HG02885 (cell line): ENCODE measurements at regions not wholly inside any gene's neighbourhood (a gene's known extent, or its start where the extent isn't known, plus 50 kb on each side); places are given as distances from the start of the nearest gene placed in this dataset.
A peak's percentile ranks its signal among the peaks of the same experiment; 100 is the strongest.
"Not testable (repeated sequence)": the region's sequence is repeated elsewhere in the genome, so short reads cannot be mapped to it uniquely, and the experiment has no call there.

Experiments
- ATAC-seq: cut with Tn5 transposase; IDR thresholded peaks from one replicate; pipeline ENCODE4 v1.9.1; 2021; ENCODE audit warnings: mild to moderate bottlenecking; ENCODE audit not compliant: unreplicated experiment, poor library complexity

DNA sequence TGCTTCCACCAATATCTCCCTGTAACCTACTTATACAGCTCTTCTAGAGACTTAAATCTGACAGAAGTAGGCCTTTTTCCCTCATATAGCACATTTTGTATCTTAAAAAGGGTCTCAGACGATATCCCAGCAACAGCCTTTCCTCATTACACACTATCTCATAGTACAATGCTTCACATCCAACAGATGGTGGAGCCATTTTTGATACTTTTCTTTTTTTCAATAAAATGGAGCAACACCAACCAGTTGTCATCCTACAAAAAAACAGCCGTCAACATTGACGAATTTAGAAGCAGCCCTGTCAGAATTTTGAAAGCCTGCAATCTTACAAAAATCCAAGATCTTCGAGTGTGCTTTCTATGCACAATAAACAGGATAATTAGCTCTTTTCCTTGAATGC lies 145.9 kb upstream of the NEBL start:
- no peak for ATAC-seq

DNA sequence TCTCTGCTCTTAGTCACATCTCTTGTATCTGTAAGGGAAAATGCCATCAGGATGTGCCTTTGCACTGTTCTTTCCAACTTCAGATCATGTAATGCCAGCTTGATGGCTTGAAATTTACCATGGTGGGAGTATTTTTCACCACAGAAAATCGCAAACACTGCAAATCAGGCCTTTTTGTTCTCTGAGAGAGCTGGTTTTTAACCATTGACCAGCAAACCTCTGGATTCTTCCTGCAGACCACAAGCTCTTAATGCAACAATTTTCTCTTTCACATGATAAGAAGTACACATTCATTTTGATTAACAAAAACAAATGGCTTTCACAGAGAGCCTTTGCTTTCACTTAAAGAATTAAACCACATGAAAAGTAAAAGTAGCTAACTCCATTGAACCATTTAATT lies 145.4 kb upstream of the NEBL start:
- no peak for ATAC-seq

DNA sequence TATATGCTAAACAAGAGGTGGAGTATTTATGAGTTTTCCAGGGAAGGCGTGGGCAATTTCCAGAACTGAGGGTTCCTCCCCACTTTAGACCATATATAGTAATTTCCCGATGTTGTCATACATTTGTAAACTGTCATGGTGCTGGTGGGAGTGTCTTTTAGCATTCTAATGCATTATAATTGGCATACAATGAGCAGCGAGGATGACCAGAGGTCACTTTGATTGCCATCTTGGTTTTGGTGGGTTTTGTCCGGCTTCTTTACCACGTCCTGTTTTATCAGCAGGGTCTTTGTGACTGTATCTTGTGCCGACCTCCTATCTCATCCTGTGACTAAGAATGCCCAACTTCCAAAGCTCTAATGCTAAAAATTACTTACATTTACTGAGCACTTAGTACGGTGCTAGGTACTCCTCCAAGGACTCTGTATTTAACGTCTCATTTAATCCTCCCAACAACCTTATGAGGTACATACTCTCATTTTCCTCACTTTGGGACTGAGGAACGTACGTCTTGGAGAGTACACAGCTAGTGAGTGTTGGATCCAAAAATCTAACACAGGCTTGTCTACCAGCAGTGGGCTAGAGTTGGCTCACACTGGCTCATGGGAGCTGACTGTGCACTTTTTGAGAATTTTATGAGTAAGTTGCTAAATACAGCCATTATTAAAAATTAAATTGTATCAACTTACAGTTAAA lies 144.8 kb upstream of the NEBL start:
- ATAC-seq, result no peak

DNA sequence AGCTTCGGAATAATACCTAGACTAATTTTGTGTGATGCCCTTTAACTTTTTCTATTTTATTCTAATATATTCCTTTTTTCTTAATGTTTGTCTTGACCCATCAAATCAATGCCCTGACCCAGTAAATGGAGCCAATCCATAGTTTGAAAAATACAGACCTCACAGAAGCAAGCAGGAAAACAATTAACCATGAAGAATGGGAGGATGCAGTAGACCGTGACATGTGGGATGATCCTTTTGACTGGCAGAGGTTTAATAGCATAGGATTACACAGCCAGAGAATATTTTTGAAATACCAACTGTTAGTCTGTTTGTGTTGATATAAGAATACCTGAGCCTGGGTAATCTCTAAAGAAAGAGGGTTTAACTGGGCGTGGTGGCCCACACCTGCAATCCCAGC lies 142.6 kb upstream of the NEBL start:
- ATAC-seq, result no peak

DNA sequence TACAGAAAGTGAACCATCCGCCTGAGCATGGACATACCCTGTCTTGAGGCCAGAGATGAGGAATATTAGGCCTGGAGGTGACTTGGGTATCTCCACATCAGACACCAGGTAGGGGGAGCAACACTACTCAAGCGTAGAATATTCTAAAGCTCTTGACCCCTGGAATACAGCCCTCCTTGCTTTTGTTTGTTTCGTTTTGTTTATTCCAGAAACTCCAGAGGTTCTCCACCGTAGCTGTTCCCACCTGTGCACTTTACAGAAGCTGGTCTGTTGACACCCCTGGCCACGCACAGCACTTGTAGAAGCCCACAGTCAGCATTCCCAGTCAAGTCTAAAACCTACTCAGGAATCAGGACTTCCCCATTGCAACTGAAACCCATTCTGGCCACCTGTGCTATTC lies 139.6 kb upstream of the NEBL start:
- no peak for ATAC-seq

DNA sequence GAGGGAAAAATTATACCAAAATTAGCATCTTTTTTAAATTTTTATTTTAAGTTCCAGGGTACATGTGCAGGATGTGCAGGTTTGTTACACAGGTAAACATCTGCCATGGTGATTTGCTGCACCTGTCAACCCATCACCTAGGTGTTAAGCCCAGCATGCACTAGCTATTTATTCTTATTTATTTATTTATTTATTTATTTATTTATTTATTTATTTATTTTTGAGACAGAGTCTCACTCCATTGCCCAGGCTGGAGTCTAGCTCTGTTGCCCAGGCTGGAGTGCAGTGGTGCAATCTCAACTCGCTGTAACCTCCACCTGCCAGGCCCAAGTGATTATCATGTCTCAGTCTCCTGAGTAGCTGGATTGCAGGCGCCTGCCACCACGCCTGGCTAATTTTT lies 137.7 kb upstream of the NEBL start:
- not testable (repeated sequence) for ATAC-seq

DNA sequence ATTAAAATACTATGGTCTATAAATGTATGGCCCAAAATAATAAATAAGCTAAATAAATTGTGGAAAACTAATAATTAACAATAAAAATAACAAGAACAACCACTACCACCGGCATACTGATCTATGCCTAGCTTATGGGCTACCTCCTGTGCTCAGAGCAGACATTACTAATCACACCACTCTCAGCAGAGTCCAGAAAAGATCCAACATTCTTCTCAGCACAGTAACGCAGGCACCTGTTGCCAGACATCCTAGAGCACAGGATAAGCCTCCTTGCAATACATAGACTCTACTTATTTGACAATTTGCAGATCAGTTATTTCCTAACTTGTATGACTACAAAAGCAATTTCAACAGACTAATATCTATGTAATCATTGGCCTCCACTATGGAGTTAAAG lies 137.1 kb upstream of the NEBL start:
- no peak for ATAC-seq

DNA sequence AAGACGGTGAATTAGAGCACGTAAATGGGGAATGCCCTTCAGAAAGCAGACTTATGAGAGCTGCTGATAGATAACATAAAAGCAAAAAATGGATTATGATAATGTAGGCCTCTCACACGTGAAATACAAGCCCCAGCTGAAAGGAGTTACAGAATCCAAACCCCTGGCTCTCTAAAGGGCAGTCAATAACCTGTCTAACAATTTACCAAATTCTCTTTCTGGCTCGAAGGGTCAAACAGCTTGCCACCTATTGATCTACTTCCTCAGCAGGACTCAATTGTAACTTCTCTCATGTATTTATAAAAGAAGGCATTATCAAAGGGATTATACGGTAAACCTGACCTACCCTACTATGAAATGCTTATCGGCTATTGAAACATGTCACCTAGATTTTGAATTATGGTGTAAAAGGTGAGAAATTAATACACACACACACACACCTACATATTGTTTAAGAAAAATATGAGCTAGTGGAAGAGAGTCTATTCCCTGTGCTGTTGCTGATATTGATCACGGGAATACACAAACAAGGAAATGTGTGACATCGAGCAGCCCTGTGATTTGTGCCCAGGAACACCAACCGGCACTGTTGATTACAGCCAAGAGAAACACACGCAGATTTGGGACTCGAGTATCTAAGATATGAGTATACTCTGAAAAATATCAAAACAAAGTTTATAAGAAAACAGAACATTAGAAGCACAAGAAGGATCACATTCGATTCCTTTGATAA lies 135.6 kb upstream of the NEBL start:
- no peak for ATAC-seq

DNA sequence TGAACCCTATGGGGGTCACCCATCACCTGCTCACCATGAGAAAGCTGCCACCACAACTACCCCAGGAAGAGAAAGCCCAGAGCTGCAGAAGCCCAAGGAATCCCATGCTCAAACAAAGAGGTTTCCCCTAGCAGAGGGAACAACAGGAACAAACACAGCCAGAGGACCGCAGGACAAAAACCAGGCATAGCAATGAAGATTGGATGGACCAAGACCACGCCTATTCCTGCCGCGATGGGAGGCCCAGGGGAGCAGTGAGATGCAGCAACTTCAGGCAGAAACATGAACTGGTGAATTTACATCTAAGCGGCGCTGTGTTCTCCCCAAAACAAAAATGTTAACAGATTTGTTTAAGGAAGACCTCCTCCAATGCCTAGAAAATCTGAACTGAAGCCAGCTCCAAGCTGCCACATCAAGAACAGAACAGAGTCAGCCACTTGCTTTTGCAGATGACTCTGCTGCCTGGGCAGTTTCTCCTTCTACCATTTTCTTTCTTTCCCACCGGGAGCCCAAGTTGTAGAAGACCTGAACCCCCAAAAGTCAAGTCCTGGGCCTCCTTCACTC lies 134.2 kb upstream of the NEBL start:
- ATAC-seq, result no peak

DNA sequence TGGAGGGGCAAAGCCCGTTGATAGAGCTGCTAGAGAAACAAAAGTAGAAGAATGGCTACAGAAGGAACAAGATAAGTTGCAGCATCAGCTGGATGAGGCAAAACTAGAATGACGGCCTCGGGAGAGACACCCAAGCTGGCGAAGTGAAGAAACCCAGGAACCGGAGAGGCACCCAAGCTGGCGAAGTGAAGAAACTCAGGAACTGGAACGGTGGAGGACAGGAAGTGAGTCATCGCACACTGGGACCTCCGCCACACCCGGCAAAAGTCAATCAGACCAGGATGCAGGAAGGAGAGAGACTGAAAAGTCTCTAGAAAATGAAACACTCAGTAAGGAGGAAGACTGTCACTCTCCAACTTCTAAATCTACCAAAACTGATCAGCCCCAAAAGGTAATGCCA lies 133.0 kb upstream of the NEBL start:
- ATAC-seq, result no peak

DNA sequence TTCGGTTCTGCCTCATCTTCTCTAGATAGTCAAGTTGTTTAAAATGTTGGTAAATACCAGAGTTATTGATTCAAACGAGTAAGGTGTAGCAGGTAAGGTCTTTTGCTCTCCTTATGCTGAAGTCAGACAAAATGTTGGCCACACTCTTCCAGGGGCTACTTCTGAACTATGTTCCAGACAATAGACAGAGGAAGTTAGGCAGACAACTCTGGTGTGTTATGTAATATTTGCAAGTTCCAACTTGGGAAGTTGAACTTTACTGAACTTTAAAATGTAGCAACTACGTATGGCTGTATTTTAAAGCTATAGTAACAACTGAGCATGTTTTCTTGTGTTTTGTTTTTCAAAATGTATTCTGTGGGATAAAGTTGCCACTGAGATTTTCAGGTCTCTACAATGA lies 125.7 kb upstream of the NEBL start:
- ATAC-seq, result no peak

DNA sequence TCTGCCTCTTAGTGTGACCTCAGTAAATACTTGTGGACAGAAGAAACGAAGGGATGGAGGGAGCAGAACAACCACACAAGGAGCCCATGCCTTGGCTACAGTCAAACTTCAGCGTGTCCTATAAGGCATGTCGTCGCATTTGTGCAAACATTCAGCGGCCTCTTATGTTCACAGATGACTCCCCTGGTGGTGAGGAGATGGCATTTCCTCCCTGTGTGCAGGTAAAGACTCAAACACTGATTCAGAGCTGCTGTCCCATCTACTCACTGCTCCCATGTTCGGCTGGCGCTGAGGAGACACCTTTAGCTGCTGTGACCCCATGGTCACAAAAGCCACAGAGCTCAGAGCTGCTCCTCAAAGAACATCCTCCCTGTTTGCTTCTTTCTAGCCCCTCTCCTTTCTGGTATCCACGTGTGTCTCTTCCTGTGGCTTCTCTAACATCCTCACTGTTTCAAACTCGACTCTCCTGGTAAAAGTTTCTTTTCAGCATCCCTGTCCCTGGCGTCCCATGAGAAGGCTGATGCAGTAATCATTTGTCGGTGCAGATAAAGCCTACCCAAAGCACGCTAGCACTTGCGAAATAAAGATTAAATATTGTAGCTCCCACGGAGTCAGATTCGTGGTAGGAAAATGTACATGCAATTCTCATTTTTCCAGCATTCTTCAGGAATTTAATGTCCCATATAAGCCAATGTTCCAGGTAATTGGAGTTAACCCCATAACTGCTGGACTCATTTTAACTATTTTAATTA lies 124.9 kb upstream of the NEBL start:
- ATAC-seq, result no peak

DNA sequence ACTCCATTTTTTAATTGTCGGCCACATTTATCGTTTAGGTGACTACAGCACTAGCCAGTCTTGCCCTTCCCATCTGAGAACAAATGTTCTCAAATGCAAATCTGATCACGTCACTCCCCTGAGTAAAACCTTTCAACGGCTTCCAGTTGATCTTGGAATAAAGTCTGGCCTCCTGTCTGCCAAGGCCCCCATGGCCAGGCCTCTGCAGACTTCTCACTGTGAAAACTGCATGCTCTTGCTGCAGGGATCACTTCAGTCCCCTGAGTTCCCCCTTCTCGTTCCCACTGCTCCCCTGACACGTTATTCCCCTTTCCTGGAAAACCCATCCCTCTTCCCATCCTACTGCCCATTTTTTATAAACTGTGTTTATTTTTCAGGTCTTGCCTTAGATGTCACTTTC lies 124.1 kb upstream of the NEBL start:
- ATAC-seq, result no peak

DNA sequence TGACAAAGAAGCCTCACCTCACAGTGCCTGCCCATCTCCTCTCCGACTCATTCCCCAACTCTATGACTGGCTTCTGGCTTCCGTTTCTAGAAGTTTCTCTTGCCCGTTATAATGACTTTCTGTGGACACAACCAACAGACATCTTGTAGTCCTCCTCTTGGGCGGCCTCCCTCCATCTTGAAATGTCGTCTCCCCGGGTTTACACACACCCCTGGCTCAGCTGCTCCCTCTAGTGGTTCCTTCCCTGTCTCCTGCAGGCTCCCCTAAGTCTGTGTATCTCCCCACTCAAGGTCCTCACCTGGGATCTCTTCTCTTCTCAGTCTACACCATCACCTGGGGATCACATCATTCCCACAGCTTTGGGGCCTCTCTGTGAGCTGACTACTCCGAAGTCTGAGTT lies 123.4 kb upstream of the NEBL start:
- ATAC-seq, result peak; percentile 97

DNA sequence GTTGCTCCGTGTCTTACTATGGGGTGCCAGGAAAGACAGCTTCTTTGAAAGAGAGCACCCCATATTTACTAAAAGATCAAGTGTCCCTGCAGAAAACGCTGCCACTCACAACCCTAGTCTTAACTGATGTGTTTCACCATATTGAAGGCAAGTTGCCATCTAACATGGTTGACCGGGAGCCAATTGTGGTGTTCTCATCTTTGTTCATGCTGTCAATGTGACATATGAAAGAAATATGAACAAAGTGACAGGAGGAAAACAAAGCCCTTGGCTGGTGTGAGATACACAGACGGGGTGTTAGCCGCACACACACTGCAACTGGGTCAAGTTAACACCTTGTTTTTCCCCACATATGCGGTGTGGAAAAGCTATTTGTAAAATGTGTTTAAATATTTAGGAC lies 122.3 kb upstream of the NEBL start:
- no peak for ATAC-seq

DNA sequence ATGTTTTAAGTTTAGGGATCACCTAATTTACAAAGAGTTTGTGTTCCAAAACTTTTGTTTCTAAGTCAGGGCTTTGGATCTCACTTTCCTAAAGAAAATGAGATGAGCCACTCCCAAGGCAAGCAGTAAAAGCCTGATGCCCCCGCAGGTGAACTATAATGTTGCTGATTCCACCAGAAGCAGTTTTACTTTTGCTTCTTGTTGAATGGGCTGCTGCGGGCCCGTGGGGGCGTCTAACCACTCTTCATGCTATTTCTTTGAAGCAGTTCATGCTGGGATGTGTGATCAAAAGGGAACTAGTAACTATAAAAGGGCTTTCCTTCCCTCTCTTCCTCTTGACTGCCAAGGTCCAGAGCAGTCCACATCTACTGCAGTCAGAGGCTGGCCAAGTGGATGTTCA lies 118.7 kb upstream of the NEBL start:
- ATAC-seq, result peak; percentile 30

DNA sequence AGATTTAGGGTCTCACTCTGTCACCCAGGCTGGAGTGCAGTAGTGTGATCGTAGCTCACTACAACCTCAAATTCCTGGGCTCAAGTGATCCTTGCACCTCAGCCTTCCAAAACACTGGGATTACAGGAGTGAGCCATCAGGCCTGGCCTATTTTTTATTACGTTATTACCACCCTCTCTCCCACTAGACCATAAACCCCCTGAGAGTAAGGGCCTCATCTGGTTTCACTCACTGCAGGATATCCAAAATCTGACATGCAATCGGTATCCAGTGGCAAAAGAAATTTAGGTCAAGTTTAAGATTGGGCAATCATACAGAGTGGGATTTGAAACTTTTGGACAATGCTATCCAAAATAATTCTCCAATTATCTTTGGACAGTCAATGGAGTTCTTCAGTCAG lies 117.0 kb upstream of the NEBL start:
- ATAC-seq, result no peak

DNA sequence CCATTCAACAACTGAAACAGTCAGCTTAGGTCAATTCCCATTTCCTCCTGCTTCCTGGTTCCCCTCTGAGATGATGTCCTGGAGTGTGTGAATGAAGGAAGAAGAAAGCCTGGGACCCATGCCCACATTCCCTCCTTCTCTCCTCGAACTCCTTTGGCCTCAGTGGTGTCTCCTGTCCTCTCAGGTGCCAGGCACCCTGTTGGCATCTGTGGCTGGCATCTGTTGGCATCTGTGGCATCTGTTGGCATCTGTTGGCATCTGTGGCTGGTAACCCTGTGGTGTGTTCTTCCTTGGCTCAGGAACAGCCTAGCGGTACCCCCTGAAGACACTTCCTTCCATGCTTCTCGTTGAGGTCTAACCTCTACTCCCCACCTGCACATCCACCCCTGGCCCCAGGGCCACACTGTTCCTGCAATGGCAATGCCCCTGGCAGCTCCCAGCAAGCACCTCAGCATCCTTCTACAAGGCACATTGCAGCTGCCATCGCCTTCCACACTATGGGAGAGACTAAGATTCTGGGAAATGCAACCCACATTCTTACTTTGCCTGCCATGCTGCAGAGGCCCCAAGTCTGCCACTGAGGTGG lies 114.4 kb upstream of the NEBL start:
- ATAC-seq, result no peak

DNA sequence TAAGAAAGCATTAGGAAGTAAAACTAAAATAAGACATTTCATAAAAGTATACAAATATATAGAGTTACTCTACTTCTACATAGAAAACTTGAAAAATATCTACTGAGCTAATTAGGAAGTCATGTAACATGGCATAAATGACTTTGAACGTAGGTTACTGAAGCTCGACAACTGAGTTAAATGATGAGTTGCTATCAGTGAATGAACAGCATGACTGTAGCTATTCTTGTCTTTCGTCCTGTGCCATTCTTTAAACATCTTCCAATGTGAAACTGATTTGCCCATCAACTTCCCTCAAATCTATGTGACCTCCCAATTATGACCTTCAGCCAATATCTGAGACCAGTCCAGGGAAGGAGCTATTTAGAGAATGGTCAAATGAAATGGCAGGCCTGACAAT lies 113.5 kb upstream of the NEBL start:
- ATAC-seq, result no peak

DNA sequence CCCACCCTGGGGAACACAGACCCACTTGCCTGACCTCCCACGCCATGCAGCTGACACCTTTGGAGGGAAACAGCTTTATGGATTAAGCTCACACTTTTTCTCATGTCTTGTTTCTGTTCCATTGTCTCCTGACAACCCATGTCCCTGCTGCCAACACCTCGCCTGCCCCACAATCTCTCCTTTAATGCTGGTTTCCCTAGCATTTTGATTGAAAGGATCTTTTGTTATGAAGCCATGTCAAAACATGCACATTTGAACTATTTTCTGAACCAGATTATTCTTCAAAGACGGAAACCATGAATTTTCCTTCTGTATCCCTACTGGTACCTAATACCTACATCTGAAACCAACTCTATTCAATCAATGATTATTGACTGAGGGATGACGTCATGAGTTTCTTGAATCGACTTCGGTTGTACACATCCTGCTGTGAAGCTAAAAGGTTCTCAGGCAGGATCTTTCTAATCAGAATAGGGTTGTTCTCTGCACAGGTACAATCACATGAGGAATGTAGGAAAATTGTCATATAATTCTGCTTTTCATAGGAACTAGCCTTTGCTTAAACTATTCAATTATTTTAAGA lies 106.2 kb upstream of the NEBL start:
- ATAC-seq, result no peak
